Astrocyte of the cerebellum (primary cell): ENCODE measurements at regions not wholly inside any gene's neighbourhood (a gene's known extent, or its start where the extent isn't known, plus 50 kb on each side); places are given as distances from the start of the nearest gene placed in this dataset.

Experiments used
- DNase-seq: peaks from one replicate; pipeline ENCODE4 v3.0.0-alpha.2; 2011; ENCODE audit warnings: low read depth
- H3K4me3 ChIP-seq: 2 replicates; pipeline ENCODE4 v1.5.1; 2011; ENCODE audit warnings: mild to moderate bottlenecking, low read depth, low read length, moderate library complexity
- CTCF ChIP-seq: IDR thresholded peaks from 2 replicates; pipeline ENCODE4 v1.5.1; 2012; ENCODE audit warnings: low read length, low read depth, moderate library complexity, mild to moderate bottlenecking; ENCODE audit errors: missing control alignments
- in situ Hi-C: cut with HindIII; loops from 2 replicates; pipeline ENCODE4 v1.10.0; 2017; ENCODE audit warnings: low sequenced_read_pairs

GRCh38 chr2:404581-404980, 116.7 kb upstream of the ALKAL2 start:
- TF ChIP-seq CTCF = no peak
- DNase-seq = no peak
- in situ Hi-C loops = no loop called here
- no peak overlapping the region for H3K4me3 ChIP-seq

GRCh38 chr2:403682-404081, 115.8 kb upstream of the ALKAL2 start:
- no peak for DNase-seq
- no peak for TF ChIP-seq CTCF
- H3K4me3 ChIP-seq = no peak overlapping the region
- in situ Hi-C loops = no loop called here

GRCh38 chr2:402721-403120, 114.8 kb upstream of the ALKAL2 start:
- no peak for DNase-seq
- no peak overlapping the region for H3K4me3 ChIP-seq
- no peak for TF ChIP-seq CTCF
- in situ Hi-C loops = no loop called here

GRCh38 chr2:402206-402605, 114.3 kb upstream of the ALKAL2 start:
- TF ChIP-seq CTCF = no peak
- no peak for DNase-seq
- in situ Hi-C loops = no loop called here
- H3K4me3 ChIP-seq = no peak overlapping the region

GRCh38 chr2:401019-401679, 113.3 kb upstream of the ALKAL2 start:
- in situ Hi-C loops = no loop called here
- DNase-seq = peak; percentile 6
- TF ChIP-seq CTCF = no peak
- no peak overlapping the region for H3K4me3 ChIP-seq

GRCh38 chr2:397926-398325, 110.0 kb upstream of the ALKAL2 start:
- no peak for TF ChIP-seq CTCF
- in situ Hi-C loops = no loop called here
- DNase-seq = no peak
- no peak overlapping the region for H3K4me3 ChIP-seq
